HUES48 (cell line): ENCODE measurements at regions not wholly inside any gene's neighbourhood (a gene's known extent, or its start where the extent isn't known, plus 50 kb on each side); places are given as distances from the start of the nearest gene placed in this dataset.

ENCODE experiments used
- H3K27ac ChIP-seq: one replicate; pipeline ENCODE4 v1.7.0; 2013; ENCODE audit warnings: low read depth, low read length, inconsistent platforms
- H3K27me3 ChIP-seq: 2 replicates; pipeline ENCODE4 v1.6.1; 2013; ENCODE audit warnings: mild to moderate bottlenecking, low read length; ENCODE audit not compliant: control insufficient read depth, insufficient read depth
- H3K36me3 ChIP-seq: 2 replicates; pipeline ENCODE4 v1.6.1; 2013; ENCODE audit warnings: low read length; ENCODE audit not compliant: control insufficient read depth, insufficient read depth
- H3K4me1 ChIP-seq: 2 replicates; pipeline ENCODE4 v1.6.1; 2013; ENCODE audit warnings: mild to moderate bottlenecking, low read length; ENCODE audit not compliant: control insufficient read depth, insufficient read depth
- H3K4me3 ChIP-seq: 2 replicates; pipeline ENCODE4 v1.5.1; 2013; ENCODE audit warnings: mild to moderate bottlenecking, low read depth, low read length
- H3K9ac ChIP-seq: 2 replicates; pipeline ENCODE4 v1.6.1; 2013; ENCODE audit warnings: mild to moderate bottlenecking, low read depth, low read length, moderate library complexity
- H3K9me3 ChIP-seq: 2 replicates; pipeline ENCODE4 v1.6.1; 2013; ENCODE audit warnings: low read length; ENCODE audit not compliant: control insufficient read depth, insufficient read depth

DNA sequence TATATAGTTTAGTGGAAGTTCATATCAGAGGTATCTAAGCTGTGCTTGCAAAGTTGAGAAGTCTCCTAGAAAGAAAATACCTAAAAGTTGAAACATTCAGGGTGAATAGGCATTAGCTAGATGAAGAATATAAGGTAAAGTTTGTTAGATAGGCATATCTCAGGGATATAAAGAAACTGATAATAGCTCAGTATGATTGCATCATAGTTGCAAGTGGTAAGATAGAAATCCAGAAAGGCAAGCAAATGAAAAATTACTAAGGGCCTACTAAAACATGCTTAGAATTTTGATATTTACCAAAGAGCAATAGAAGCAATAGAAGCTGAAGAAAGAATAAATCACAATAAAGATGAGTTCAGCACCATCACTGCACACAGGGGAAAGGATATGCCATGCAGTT lies 610.0 kb upstream of the ADGRL3 start:
- no peak overlapping the region for H3K27ac ChIP-seq
- H3K9me3 ChIP-seq = no peaks in the 10 kb centered on the region
- H3K27me3 ChIP-seq = no peaks in the 10 kb centered on the region
- H3K9ac ChIP-seq = no peak overlapping the region
- no peaks in the 10 kb centered on the region for H3K4me1 ChIP-seq
- no peak overlapping the region for H3K4me3 ChIP-seq
- no peaks in the 10 kb centered on the region for H3K36me3 ChIP-seq

DNA sequence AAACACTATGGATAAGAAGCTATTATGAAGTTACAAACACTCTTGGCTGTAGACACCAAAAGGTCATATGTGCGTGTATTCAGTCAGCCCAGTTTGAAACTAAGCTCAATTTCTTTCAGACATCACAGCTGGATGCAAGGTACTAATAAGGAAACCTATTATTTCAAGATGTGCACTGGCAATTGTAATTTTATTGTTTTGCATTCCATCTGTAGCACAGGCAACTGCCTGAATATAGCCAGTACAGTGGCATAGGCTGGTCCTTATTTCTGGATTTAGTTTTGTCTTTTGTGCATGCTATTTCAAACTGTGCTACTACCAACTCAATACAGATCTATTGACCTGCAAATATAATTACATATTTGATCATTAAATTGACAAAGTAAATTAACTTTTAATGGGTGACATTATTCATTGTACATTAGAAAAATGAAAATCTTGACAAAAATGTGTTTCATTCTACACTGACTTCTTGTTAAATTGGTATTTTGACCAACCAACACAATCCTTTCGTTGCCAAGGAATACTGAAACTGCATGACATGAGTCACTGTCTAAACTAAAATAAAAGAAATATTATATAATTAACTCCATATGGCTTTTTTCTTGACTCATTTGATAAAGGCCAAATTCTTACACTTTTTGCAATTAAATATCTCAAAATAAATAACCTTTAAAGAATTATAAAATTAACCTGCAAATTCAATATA lies 594.3 kb upstream of the ADGRL3 start:
- Histone ChIP-seq H3K9me3 (no peaks in the 10 kb centered on the region), H3K36me3 (no peaks in the 10 kb centered on the region), H3K4me3 (no peak overlapping the region), H3K27ac (no peak overlapping the region), H3K9ac (no peak overlapping the region), H3K4me1 (peaks cover 3% of the 10 kb centered on the region; the same call in 1 of the 2 replicates), H3K27me3 (no peaks in the 10 kb centered on the region)

DNA sequence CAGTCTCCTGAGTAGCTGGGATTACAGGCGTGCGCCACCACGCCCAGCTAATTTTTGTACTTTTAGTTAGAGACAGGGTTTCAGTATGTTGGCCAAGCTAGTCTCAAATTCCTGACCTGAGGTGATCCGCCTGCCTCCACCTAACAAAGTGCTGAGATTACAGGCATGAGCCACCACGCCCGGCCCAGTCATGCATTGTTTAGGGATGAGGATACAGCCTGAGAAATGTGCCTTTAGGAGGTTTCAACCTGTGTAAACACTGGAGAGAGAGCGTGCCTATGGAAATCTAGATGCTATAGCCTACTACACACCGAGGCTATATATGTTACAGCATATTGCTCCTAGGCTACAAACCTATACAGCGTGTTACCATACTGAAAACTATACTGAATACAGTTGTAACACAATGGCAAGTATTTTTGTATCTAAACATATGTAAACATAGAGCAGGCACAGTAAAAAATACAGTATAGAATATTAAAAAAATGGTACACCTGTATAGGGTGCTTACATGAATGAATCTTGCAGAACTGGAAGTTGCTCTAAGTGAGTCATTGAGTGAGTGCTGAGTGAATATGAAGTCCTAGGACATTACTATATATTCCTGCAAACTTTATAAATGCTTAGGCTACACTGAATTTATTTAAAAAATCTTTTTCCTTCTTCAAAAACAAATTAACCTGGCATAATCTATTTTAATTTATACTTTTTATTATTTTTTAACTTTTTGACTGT lies 588.2 kb upstream of the ADGRL3 start:
- no peak overlapping the region for H3K27ac ChIP-seq
- no peaks in the 10 kb centered on the region; the same call in 1 of the 2 replicates for H3K4me1 ChIP-seq
- no peaks in the 10 kb centered on the region for H3K9me3 ChIP-seq
- no peak overlapping the region for H3K4me3 ChIP-seq
- H3K27me3 ChIP-seq = no peaks in the 10 kb centered on the region
- no peak overlapping the region for H3K9ac ChIP-seq
- no peaks in the 10 kb centered on the region for H3K36me3 ChIP-seq

DNA sequence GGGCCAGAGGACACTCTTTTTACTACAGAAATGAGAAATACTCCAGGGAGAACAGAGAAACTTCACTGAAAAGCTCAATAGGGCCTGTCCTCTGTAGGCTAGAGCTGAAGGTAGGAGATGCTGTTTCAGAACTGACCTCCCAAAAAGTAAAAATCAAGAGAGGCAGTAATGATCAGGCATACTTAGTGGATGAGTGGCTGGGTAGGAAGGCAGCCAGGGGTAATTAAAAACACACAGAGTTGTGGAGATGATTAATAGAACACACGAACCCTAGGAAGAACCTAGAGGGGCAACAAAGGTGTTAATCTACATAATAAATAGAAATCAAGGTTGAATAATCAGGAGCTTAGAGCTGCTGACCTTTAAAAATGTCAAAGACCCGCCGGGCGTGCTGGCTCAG lies 582.4 kb upstream of the ADGRL3 start:
- H3K4me3 ChIP-seq = no peak overlapping the region
- H3K9ac ChIP-seq = no peak overlapping the region
- H3K36me3 ChIP-seq = no peaks in the 10 kb centered on the region
- H3K27me3 ChIP-seq = no peaks in the 10 kb centered on the region
- no peaks in the 10 kb centered on the region for H3K9me3 ChIP-seq
- no peak overlapping the region for H3K27ac ChIP-seq
- no peaks in the 10 kb centered on the region for H3K4me1 ChIP-seq

DNA sequence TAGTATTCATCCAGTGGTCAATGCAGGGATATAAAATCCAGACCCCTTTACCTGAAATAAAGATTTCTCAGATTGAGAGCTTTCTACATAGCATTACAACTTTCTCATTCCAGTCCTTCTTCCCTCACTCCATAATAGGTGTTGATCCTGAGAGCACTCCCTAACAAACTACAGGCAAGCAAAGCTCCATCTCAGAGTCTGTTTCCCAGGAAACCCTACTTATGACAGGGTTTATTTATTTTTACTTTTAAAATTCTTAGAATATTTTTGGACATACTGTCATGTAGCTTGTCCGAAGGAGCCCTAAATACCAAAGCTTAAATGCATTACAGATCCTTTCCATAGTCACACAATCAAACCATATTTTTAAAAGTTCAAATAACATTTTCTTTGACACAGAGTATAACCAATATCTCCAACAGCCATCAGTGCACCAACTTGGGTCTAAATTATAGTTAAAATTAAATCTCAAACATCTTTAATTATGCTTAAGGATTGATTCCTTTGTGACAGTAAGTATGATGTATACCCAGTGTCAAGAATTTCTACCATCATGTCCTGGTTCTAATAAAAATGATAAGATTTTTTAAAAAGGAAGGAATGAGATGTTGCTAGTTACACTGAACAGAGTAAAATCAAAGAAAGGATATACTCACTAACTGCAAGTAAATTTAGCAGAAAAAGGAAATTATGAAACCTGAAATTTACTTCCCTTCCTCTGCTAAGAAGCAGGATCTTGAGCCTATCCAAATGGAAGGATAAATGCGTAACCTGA lies 580.4 kb upstream of the ADGRL3 start:
- H3K4me1 ChIP-seq = no peaks in the 10 kb centered on the region
- no peak overlapping the region for H3K9ac ChIP-seq
- no peaks in the 10 kb centered on the region for H3K27me3 ChIP-seq
- no peak overlapping the region for H3K27ac ChIP-seq
- H3K4me3 ChIP-seq = no peak overlapping the region
- no peaks in the 10 kb centered on the region for H3K36me3 ChIP-seq
- no peaks in the 10 kb centered on the region for H3K9me3 ChIP-seq

DNA sequence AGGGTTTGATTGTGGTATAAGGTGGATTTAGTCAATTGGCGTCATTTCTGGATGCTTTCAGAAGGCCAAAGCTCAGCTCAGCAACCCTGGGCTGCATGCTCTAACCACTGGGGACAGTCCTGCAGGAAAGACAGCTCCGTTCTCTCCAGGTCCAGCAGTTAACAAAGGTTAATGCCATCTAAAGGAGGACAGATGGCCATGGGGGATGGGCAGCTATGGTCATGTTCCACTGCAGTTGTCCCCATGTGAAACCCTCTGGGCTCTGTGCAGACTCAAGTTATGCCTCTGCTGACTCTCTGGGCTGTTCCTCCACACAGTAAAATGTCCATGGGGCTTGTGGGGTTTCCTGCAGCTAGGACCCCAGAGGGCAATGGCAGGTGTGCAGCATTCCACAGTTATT lies 562.1 kb upstream of the ADGRL3 start:
- Histone ChIP-seq H3K36me3 (no peaks in the 10 kb centered on the region), H3K27me3 (no peaks in the 10 kb centered on the region), H3K9ac (no peak overlapping the region), H3K4me3 (no peak overlapping the region), H3K4me1 (no peaks in the 10 kb centered on the region), H3K27ac (no peak overlapping the region), H3K9me3 (no peaks in the 10 kb centered on the region)

DNA sequence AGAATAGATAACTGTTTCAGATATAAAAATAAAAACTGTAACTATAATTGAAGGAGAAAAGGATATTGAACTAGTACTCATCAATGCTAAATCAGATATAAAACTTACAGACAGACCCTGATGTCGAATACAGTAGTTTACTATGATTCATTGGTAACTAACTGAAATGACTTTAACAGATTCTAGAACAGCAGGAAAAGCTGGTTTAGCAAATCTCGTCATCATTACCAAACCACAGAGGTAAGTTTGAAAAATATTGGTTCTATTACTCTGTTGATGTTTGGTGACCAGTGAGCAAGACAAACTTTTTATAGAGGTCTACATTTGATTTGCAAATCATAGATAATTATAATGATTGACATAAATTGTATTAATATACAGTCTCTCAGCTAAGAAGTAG lies 551.4 kb upstream of the ADGRL3 start:
- Histone ChIP-seq H3K27ac (no peak overlapping the region), H3K4me3 (no peak overlapping the region), H3K9ac (no peak overlapping the region), H3K36me3 (no peaks in the 10 kb centered on the region), H3K27me3 (no peaks in the 10 kb centered on the region), H3K4me1 (no peaks in the 10 kb centered on the region), H3K9me3 (no peaks in the 10 kb centered on the region)

DNA sequence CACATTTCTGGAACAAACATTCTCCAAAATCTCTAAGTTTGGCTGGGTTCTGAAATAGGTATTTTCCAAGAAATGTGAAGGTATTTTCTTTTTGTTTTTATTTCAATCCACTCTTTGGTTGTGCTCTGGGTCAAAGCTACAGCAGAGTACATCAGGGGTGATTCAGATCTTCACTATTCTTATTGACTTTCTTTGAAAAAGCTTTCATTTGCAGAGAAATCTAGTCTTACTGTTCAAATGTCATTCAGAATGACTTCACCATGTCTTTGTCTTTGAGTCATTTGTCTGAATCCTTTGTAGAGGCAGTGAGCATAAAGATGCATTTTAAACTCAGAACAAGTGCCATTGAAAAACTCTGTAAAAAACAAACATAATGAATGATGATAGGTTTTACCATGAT lies 547.2 kb upstream of the ADGRL3 start:
- Histone ChIP-seq H3K4me3 (no peak overlapping the region), H3K4me1 (no peaks in the 10 kb centered on the region), H3K27me3 (no peaks in the 10 kb centered on the region), H3K9ac (no peak overlapping the region), H3K9me3 (no peaks in the 10 kb centered on the region), H3K27ac (no peak overlapping the region), H3K36me3 (no peaks in the 10 kb centered on the region)

DNA sequence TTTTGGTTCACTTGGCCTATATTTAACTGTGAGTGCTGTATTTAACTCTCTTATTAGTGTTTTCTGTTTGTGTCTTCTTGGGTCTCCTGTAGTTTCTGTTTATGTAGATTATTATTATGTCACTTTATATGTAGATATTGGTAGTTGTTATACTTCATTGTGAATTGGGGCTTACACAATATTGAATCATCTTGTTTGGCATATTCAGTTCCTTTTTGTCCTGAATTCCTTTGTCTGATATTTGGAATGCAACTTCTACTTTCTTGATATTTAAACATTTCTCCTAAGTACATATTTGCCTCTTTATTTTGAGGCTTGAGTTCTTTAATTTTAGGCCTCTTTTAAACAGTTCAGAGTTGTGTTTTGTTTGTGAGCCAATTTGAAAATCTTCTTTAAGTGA lies 544.8 kb upstream of the ADGRL3 start:
- Histone ChIP-seq H3K27me3 (no peaks in the 10 kb centered on the region), H3K4me1 (no peaks in the 10 kb centered on the region), H3K36me3 (no peaks in the 10 kb centered on the region), H3K27ac (no peak overlapping the region), H3K9me3 (no peaks in the 10 kb centered on the region), H3K4me3 (no peak overlapping the region), H3K9ac (no peak overlapping the region)

DNA sequence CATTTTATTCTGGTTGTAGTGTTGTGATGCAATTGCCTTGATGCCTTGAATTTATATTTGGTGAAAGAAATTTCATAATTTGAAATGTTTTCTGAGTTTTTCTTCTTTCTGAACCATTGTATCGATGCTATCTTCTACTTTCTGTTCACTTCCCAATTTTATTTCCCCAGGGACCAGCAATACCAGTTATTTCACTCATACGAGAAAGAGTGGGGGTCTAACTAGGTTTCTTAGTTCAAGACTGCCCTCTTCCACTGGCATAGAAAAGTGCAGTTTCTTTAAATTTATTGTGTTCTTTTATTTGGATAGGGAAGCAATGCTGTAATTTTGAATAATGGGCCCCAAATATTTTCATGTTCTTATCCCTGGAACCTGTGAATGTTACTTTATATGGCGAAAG lies 544.0 kb upstream of the ADGRL3 start:
- Histone ChIP-seq H3K4me1 (no peaks in the 10 kb centered on the region), H3K36me3 (no peaks in the 10 kb centered on the region), H3K4me3 (no peak overlapping the region), H3K9me3 (no peaks in the 10 kb centered on the region), H3K27ac (no peak overlapping the region), H3K9ac (no peak overlapping the region), H3K27me3 (no peaks in the 10 kb centered on the region)

DNA sequence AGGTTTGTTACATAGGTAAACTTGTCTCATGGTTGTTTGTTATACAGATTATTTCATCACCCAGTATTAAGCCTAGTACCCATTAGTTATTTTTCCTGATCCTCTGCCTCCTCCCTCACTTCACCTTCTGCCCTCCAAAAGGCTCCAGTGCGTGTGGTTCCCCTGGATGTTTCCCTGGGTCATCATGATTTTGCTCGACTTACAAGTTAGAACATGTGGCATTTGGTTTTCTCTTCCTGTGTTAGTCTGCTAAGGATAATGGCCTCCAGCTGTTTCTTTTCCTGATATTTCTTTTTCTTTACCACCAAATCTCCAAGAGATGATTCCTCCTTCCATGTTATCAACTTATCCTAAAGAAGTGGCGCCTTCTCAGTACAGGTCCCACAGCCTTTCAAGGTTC lies 543.1 kb upstream of the ADGRL3 start:
- Histone ChIP-seq H3K9ac (no peak overlapping the region), H3K36me3 (no peaks in the 10 kb centered on the region), H3K4me1 (no peaks in the 10 kb centered on the region), H3K4me3 (no peak overlapping the region), H3K27me3 (no peaks in the 10 kb centered on the region), H3K27ac (no peak overlapping the region), H3K9me3 (no peaks in the 10 kb centered on the region; the same call in 1 of the 2 replicates)
